Testis (tissue), 2 donors: ENCODE measurements at regions not wholly inside any gene's neighbourhood (a gene's known extent, or its start where the extent isn't known, plus 50 kb on each side); places are given as distances from the start of the nearest gene placed in this dataset.

ENCODE experiments used
- DNase-seq: peaks from one replicate; pipeline ENCODE4 v3.0.0-alpha.2; 2019
- H3K27ac ChIP-seq, 2 donors: fragments of 200-600 bp; sonication (generic); one replicate each; pipeline ENCODE4 v1.5.1; 2019
- H3K27me3 ChIP-seq: fragments of 200-600 bp; sonication (generic); one replicate; pipeline ENCODE4 v1.5.1; 2019
- H3K36me3 ChIP-seq: fragments of 200-600 bp; sonication (generic); one replicate; pipeline ENCODE4 v1.5.1; 2017; ENCODE audit warnings: low read depth; ENCODE audit errors: missing control alignments
- H3K4me1 ChIP-seq: fragments of 200-600 bp; sonication (generic); one replicate; pipeline ENCODE4 v1.5.1; 2019
- H3K4me3 ChIP-seq, 2 donors: fragments of 200-600 bp; sonication (generic); one replicate each; pipeline ENCODE4 v1.5.1; 2017 to 2019
- H3K9me3 ChIP-seq: fragments of 200-600 bp; sonication (generic); one replicate; pipeline ENCODE4 v1.5.1; 2017
- POLR2A ChIP-seq: fragments of 450-650 bp; IDR thresholded peaks from one replicate; pipeline ENCODE4 v1.6.1; 2017; ENCODE audit warnings: antibody characterized with exemption, mild to moderate bottlenecking, moderate library complexity
- whole genome bisulfite sequencing, 2 donors: methylation state at CpG; one replicate each; pipeline ENCODE4 v1.1.5; 2018; 5-methylcytosine and 5-hydroxymethylcytosine counted together
- intact Hi-C: fragments of 100-400 bp; cut with DNase I; formaldehyde crosslinking; loops from one replicate; pipeline ENCODE4 v1.15.1; 2023; ENCODE audit warnings: low total_unique reads
- TF ChIP-seq, protein P1 (sequence below), 3 experiments: fragments of 450-650 bp in 2 of 3; fragments of 200-600 bp in 1 of 3; sonication (generic) in 1 of 3; IDR thresholded peaks; one replicate each; pipeline ENCODE4 v1.5.1; 2016 to 2019; ENCODE audit warnings: antibody characterized with exemption in 3 of 3, mild to moderate bottlenecking in 2 of 3, moderate library complexity in 1 of 3

DNA sequence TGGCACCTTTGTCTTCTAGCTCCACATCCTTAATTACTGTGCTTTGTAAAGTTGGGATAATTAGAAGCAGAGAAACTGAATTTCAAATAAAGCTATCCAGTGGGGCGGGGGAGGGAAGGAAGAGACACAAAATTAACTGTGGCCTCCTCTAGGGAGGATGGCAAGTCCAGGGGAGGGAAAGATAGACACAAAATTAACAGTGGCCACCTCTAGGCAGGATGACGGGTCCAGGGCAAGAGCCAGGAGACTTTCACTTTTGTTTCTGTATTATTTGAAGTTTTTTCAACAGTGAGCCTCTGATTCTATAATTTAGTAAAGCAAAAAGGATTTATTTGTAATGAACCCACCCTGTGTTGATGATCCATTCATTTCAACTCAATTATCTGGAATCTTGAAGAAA lies 335.9 kb downstream of the MSX2 start:
- intact Hi-C loops: no loop called here
- H3K4me1 ChIP-seq: no peaks in the 10 kb centered on the region
- TF ChIP-seq, protein P1, sequence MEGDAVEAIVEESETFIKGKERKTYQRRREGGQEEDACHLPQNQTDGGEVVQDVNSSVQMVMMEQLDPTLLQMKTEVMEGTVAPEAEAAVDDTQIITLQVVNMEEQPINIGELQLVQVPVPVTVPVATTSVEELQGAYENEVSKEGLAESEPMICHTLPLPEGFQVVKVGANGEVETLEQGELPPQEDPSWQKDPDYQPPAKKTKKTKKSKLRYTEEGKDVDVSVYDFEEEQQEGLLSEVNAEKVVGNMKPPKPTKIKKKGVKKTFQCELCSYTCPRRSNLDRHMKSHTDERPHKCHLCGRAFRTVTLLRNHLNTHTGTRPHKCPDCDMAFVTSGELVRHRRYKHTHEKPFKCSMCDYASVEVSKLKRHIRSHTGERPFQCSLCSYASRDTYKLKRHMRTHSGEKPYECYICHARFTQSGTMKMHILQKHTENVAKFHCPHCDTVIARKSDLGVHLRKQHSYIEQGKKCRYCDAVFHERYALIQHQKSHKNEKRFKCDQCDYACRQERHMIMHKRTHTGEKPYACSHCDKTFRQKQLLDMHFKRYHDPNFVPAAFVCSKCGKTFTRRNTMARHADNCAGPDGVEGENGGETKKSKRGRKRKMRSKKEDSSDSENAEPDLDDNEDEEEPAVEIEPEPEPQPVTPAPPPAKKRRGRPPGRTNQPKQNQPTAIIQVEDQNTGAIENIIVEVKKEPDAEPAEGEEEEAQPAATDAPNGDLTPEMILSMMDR (IDR thresholded peaks at IDR 0.05): no peak
- TF ChIP-seq POLR2A: no peak
- no peaks in the 10 kb centered on the region for H3K9me3 ChIP-seq
- H3K36me3 ChIP-seq: no peaks in the 10 kb centered on the region
- H3K27me3 ChIP-seq: no peaks in the 10 kb centered on the region
- no peak for DNase-seq
- H3K27ac ChIP-seq: no peak overlapping the region
- WGBS, 2 donors: 20 to 29% methylated on average over 2 of the region's 2 CpGs
- peak overlapping the region in 1 of 2 donors; percentile 21 for H3K4me3 ChIP-seq

DNA sequence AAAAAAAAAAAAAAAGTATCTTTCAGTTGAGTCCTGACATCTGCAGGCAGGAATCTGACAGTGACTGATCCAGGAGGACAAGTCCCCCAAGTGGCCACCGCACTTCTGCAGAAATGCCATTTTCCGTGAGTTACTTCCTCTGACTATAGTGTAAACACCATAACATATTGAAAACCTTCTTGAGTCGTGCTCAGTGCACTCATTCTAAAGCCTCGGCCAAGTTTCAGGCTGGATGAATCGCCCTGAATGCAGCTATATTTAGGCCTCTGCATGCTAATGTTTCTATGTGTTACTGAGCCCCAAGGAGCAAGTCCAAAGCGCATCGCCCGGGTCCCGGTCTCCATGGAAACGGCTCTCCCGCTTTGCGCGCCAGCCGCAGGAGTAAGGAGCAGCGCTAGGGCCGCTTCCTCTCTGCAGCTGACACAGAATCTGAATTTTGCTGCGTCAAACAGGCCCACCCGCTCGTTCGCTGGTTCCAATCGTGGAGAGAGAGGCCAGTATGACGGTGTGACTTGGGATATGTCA lies 335.4 kb downstream of the MSX2 start:
- peak; percentile 44 for DNase-seq
- no peak for TF ChIP-seq POLR2A
- TF ChIP-seq, protein P1 (IDR thresholded peaks at IDR 0.05): no peak
- H3K4me1 ChIP-seq: no peaks in the 10 kb centered on the region
- no peaks in the 10 kb centered on the region for H3K9me3 ChIP-seq
- H3K27ac ChIP-seq: no peak overlapping the region
- no peaks in the 10 kb centered on the region for H3K36me3 ChIP-seq
- intact Hi-C loops: no loop called here
- peak overlapping the region in 1 of 2 donors; percentile 21 for H3K4me3 ChIP-seq
- no peaks in the 10 kb centered on the region for H3K27me3 ChIP-seq
- 2 to 3% methylated on average over 22 of the region's 22 CpGs for WGBS, 2 donors

DNA sequence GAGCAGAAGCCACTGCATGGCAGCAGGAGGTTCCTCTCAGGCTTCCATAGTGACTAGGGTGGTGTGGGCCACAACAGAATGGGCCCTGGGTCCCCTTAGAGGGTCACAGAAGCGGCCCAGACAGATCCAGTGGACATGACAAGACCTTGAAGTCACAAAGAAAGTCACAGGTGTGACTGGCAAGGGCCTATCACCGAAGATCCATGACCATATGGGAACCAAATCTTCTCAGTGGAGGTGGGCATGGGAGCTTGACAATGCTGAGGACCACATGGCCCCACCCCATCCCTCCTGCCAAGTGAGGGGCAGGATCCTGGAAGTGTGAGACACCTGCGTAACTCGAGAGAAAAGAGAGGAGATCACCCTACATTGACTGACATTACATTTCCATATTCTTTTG lies 332.4 kb downstream of the MSX2 start:
- Histone ChIP-seq H3K27me3 (no peaks in the 10 kb centered on the region), H3K4me1 (no peaks in the 10 kb centered on the region), H3K27ac (no peak overlapping the region), H3K4me3 (no peak overlapping the region), H3K9me3 (no peaks in the 10 kb centered on the region), H3K36me3 (no peaks in the 10 kb centered on the region)
- WGBS, 2 donors: 85 to 90% methylated on average over 4 of the region's 4 CpGs
- DNase-seq: no peak
- intact Hi-C loops: no loop called here
- TF ChIP-seq, protein P1 (IDR thresholded peaks at IDR 0.05): no peak
- no peak for TF ChIP-seq POLR2A

DNA sequence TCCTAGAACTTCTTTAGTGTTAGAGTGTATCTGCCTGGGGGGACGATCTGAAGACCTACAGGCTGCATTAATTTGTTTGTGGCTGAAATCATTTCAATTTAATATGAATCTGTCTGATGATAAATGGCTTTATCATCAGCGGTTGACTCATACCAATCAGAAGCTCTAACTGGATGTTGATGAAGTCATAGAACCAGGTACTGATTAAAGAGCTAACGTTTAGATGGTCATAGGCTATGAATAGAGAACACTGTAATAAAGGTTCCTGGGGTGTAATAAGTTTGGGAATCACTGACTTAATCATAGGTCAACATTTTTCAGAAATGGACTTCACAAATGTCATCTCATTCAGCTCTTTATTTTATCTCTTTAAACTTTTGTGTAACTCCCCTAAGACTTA lies 329.9 kb downstream of the MSX2 start:
- H3K27ac ChIP-seq: no peak overlapping the region
- 83% methylated on average over 3 of the region's 3 CpGs for WGBS, 2 donors

DNA sequence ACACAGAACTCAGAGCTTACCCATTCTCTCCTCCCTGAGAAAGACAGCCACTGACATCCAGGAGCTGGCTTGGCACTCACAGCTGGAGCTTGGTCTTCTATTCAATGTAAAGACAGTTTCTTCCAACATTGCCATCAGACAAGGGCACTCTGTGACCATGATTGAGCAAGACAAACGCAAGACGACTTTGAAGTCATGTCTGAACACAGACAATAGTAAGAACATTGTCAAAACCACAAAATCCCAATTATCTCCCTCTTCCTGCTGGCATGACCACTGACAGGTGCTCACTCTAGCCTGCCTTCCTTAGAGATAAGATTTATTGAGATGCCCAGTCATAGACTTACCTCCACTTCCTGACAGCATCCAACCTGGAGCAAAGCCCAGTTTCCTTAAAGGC lies 328.0 kb downstream of the MSX2 start:
- intact Hi-C loops: no loop called here
- Histone ChIP-seq H3K9me3 (no peaks in the 10 kb centered on the region), H3K4me1 (no peaks in the 10 kb centered on the region), H3K4me3 (no peak overlapping the region), H3K36me3 (no peaks in the 10 kb centered on the region), H3K27me3 (no peaks in the 10 kb centered on the region), H3K27ac (no peak overlapping the region)
- no peak for DNase-seq
- no peak for TF ChIP-seq POLR2A
- TF ChIP-seq, protein P1 (IDR thresholded peaks at IDR 0.05): no peak
- 82 to 85% methylated on average over 2 of the region's 2 CpGs for WGBS, 2 donors

More for the DNA sequence above, 329.9 kb downstream of the MSX2 start:
- no peaks in the 10 kb centered on the region for H3K4me1 ChIP-seq
- H3K36me3 ChIP-seq: no peaks in the 10 kb centered on the region
- no peaks in the 10 kb centered on the region for H3K27me3 ChIP-seq
- no peak for DNase-seq
- no peaks in the 10 kb centered on the region for H3K9me3 ChIP-seq
- H3K4me3 ChIP-seq: no peak overlapping the region
- intact Hi-C loops: no loop called here
- no peak for TF ChIP-seq POLR2A
- TF ChIP-seq, protein P1 (IDR thresholded peaks at IDR 0.05): no peak
